Ovary (tissue), 7 donors: ENCODE measurements at regions not wholly inside any gene's neighbourhood (a gene's known extent, or its start where the extent isn't known, plus 50 kb on each side); places are given as distances from the start of the nearest gene placed in this dataset.

Source experiments
- DNase-seq, 5 donors: peaks; one replicate each; pipeline ENCODE4 v3.0.0-alpha.2; 2019 to 2020
- H3K27ac ChIP-seq, 2 donors: fragments of 200-600 bp; one replicate each; pipeline versions ENCODE4 v1.5.1 to v1.8.0; 2019 to 2022
- H3K27me3 ChIP-seq: fragments of 200-600 bp; one replicate; pipeline ENCODE4 v1.8.0; 2022
- H3K36me3 ChIP-seq: fragments of 200-600 bp; sonication (generic); one replicate; pipeline ENCODE4 v1.5.1; 2019
- H3K4me1 ChIP-seq: one replicate; pipeline ENCODE4 v1.8.1; 2013; ENCODE audit warnings: mild to moderate bottlenecking, moderate library complexity; ENCODE audit not compliant: insufficient read depth
- H3K4me3 ChIP-seq: fragments of 200-600 bp; sonication (generic); one replicate; pipeline ENCODE4 v1.5.1; 2017
- H3K9me3 ChIP-seq, 2 donors: fragments of 200-600 bp in 1 of 2; sonication (generic) in 1 of 2; one replicate each; pipeline versions ENCODE4 v1.5.1 to v1.8.1; 2013 to 2019; ENCODE audit warnings: mild to moderate bottlenecking in 1 of 2, moderate library complexity in 1 of 2
- CTCF ChIP-seq, 3 donors: fragments of 450-650 bp in 2 of 3; fragments of 200-600 bp in 1 of 3; IDR thresholded peaks; one replicate each; pipeline versions ENCODE4 v1.5.1 to v1.8.0; 2016 to 2022; ENCODE audit warnings: antibody characterized with exemption in 3 of 3, mild to moderate bottlenecking in 1 of 3
- EP300 ChIP-seq: sonication (generic); formaldehyde crosslinking; IDR thresholded peaks from one replicate; pipeline ENCODE4 v1.6.1; 2017; ENCODE audit warnings: antibody characterized with exemption
- POLR2A ChIP-seq: fragments of 450-650 bp; IDR thresholded peaks from one replicate; pipeline ENCODE4 v1.6.1; 2017; ENCODE audit warnings: antibody characterized with exemption, mild to moderate bottlenecking, moderate library complexity
- WGBS, 3 donors: extraction: QIAGEN DNeasy Blood & Tissue Kit in 1 of 3; methylation state at CpG; one replicate each; pipeline versions ENCODE4 v1.1.5 to v1.1.7; 2013 to 2017; 5-methylcytosine and 5-hydroxymethylcytosine counted together
- intact Hi-C, 4 donors: fragments of 100-400 bp; cut with DNase I; formaldehyde crosslinking; loops; one replicate each; pipeline versions ENCODE4 v1.11.0 to v1.15.1; 2022 to 2023
- donor health status: DM: no; HTN: no; CAD: no; lungs with moderate emphysema.
- donor health status: DM: no; HTN: no; CAD: no.
- donor health status: Bipolar disorder and iron deficiency.
- donor health status: DM: no; HTN: no; CAD: no.
- donor health status: DM: yes; HTN: yes; CAD: no.

GRCh38 chrX:114087543-114087942, 496.3 kb upstream of the HTR2C start:
- H3K27me3 ChIP-seq, result no peaks in the 10 kb centered on the region
- H3K9me3 ChIP-seq, result no peaks in the 10 kb centered on the region
- H3K36me3 ChIP-seq, result no peaks in the 10 kb centered on the region
- no peak overlapping the region for H3K4me3 ChIP-seq
- WGBS, 3 donors, result 64 to 84% (median 78%) methylated on average over 1 of the region's 1 CpG
- intact Hi-C loops, result no loop called here
- no peak for TF ChIP-seq POLR2A
- no peak for DNase-seq
- H3K27ac ChIP-seq, result no peak overlapping the region
- no peaks in the 10 kb centered on the region for H3K4me1 ChIP-seq

GRCh38 chrX:114077773-114078172, 506.1 kb upstream of the HTR2C start:
- intact Hi-C loops, result no loop called here
- Histone ChIP-seq H3K9me3 (no peaks in the 10 kb centered on the region), H3K27ac (no peak overlapping the region), H3K4me1 (no peaks in the 10 kb centered on the region), H3K36me3 (no peaks in the 10 kb centered on the region), H3K27me3 (peaks cover 2% of the 10 kb centered on the region), H3K4me3 (no peak overlapping the region)
- 61 to 69% (median 68%) methylated on average over 3 of the region's 3 CpGs for WGBS, 3 donors
- no peak for DNase-seq
- TF ChIP-seq CTCF (IDR thresholded peaks at IDR 0.05) (no peak), POLR2A (no peak), EP300 (no peak)

- no peak for DNase-seq
- Histone ChIP-seq H3K36me3 (no peaks in the 10 kb centered on the region), H3K27ac (no peak overlapping the region), H3K27me3 (peaks cover 2% of the 10 kb centered on the region), H3K9me3 (no peaks in the 10 kb centered on the region), H3K4me3 (no peak overlapping the region), H3K4me1 (no peaks in the 10 kb centered on the region)
- 45 to 48% (median 48%) methylated on average over 4 of the region's 4 CpGs for whole genome bisulfite sequencing, 3 donors
- TF ChIP-seq EP300 (no peak), CTCF (IDR thresholded peaks at IDR 0.05) (no peak), POLR2A (no peak)
- intact Hi-C loops, result no loop called here
Observed at GRCh38 chrX:114075073-114075673, 508.7 kb upstream of the HTR2C start.

- 23 to 27% (median 26%) methylated on average over 3 of the region's 3 CpGs for WGBS, 3 donors
- Histone ChIP-seq H3K4me3 (no peak overlapping the region), H3K9me3 (no peaks in the 10 kb centered on the region), H3K27me3 (peaks cover 2% of the 10 kb centered on the region), H3K36me3 (no peaks in the 10 kb centered on the region), H3K4me1 (no peaks in the 10 kb centered on the region), H3K27ac (no peak overlapping the region)
- no peak for TF ChIP-seq EP300
- no peak for TF ChIP-seq POLR2A
- no peak for TF ChIP-seq CTCF (IDR thresholded peaks at IDR 0.05)
- intact Hi-C loops, result no loop called here
- DNase-seq, result no peak
Observed at GRCh38 chrX:114073926-114074325, 510.0 kb upstream of the HTR2C start.

- H3K9me3 ChIP-seq, result no peaks in the 10 kb centered on the region
- no peak overlapping the region for H3K27ac ChIP-seq
- no peaks in the 10 kb centered on the region for H3K4me1 ChIP-seq
- H3K27me3 ChIP-seq, result peaks cover 2% of the 10 kb centered on the region
- H3K36me3 ChIP-seq, result no peaks in the 10 kb centered on the region
- 90 to 97% (median 92%) methylated on average over 5 of the region's 5 CpGs for WGBS, 3 donors
- intact Hi-C loops, result no loop called here
- no peak overlapping the region for H3K4me3 ChIP-seq
- DNase-seq, result no peak
- TF ChIP-seq EP300, result no peak
- TF ChIP-seq POLR2A, result no peak
- no peak for TF ChIP-seq CTCF (IDR thresholded peaks at IDR 0.05)
Observed at GRCh38 chrX:114071412-114071811, 512.5 kb upstream of the HTR2C start.
